Stimulated activated CD8-positive, alpha-beta memory T cell treated with anti-CD3 and anti-CD28 coated beads, Interleukin-7, amount 100 ng/mL, for 48 hours (primary cell): ENCODE measurements at regions not wholly inside any gene's neighbourhood (a gene's known extent, or its start where the extent isn't known, plus 50 kb on each side); places are given as distances from the start of the nearest gene placed in this dataset.

Experiments
- DNase-seq, 2 donors: peaks; one replicate each; pipeline ENCODE4 v3.0.0-alpha.2; 2020; ENCODE audit warnings: low read depth in 1 of 2; ENCODE audit errors: extremely low read depth in 1 of 2

GRCh38 chr10:2476218-2476811 is 591.0 kb upstream of the PFKP start:
- DNase-seq: no peak

- DNase-seq: no peak
Observed at GRCh38 chr10:2475711-2476217, 591.6 kb upstream of the PFKP start.

GRCh38 chr10:2471811-2472210 is 595.5 kb upstream of the PFKP start:
- DNase-seq: no peak

DNA sequence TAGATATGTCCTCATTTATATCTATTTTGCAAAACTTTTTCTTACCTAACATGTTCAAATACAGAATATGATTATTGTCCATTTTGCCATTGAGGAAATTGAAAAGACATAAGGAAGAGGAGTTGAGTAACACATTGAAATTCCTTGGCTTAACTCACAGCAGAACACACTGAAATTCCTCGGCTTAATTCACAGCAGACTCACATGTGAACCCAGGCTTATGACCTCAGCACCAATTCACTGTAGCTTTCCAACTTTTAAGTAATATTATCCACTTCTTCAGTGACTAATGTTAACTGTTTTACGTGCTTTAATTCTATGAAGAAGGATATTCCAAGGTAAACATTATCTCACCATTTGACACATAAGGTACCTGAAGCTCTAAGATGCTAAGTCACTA is 597.5 kb upstream of the PFKP start:
- no peak for DNase-seq

DNA sequence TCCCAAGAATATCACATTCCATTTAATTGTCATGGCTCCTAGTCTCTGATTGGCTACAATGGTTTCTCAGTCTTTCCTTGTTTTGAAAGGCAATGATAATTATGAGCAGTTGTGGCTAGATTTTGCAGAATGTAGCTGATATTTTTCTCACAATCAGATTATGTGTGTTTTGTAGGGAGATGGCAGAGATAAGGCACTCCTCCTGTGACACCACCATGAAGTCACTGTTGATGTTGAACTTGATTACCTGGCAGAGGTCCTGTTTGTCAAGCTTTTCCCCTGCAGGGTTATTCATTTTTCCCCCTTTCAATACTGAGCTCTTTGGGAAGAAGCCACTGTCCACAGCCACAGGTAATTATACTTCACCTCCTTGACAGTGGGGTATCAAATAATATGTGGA is 602.9 kb upstream of the PFKP start:
- DNase-seq: no peak

DNA sequence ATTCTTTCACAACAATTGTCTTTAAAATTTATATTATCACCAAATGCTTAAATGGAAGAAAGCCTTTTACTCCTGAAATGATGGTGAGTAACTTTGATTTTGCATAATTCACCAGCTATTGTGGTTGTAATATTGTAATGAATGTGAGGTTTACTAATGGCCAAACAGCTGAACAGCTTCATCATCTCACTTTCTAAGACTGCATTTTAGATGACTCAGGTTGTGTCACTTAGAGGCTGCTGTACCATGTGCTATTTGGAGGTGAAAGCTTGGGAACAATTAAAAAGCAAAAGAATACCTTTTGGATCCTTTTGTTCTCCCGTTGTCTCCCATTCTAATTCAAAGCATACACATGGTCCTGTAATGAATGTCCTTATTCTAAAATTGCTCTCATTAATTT is 604.0 kb upstream of the PFKP start:
- DNase-seq: no peak

GRCh38 chr10:2462581-2462980 is 604.8 kb upstream of the PFKP start:
- no peak for DNase-seq

DNA sequence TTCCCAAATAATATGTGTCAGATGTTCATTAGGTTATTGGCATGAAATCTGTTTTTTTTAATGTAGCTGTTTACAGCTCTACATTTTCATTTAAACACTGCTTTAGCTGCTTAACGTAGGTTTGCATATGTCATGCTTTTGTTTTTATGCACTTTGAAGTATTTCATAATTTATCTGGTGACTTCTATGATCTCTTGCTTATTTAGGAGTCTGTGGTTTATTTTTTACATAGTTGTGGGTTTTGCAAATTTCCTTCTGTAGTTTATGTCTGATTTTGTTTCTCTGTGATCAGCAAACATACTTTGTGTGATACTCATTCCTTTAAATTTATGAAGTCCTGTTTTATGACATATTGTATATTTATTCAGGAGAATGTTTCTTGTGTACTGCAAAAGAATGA is 606.5 kb upstream of the PFKP start:
- DNase-seq: no peak

DNA sequence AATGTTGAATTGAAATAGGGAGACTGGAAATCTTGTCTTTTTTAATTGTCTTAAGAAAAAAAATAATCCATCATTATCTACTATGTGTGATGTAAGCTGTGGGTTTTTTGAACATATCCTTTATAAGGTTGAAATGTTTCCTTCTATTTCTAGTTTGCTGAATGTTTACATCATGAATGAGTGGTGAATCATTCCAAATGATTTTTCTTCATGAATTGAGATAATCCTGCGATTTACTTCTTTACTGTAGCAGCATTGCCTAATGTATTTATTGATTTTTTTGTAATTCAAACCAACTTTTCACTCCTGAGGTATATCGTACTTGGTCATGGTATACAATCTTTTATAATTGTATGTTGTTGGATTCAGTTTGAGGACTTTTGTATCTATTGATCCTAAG is 607.6 kb upstream of the PFKP start:
- no peak for DNase-seq

- DNase-seq: no peak
Observed at GRCh38 chr10:2456834-2457233, 610.5 kb upstream of the PFKP start.

DNA sequence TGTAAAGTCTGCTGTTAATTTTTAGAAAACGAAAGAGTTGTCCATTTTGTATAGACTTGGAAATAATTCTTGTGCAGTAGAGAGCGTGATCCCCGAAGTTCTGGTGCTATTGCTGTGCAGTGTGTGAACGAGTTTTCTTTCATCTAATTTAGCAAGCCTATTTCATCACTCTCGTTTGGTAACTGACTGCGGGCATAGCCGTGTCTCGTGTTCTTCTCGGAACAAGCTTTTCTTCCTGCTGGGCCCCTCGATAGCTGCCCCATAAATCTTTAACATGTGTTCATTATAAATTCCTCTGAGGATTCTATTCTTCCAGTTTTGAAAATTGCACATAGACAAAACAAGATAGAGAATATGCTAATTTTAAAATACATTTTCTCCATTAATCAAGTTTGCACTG is 622.0 kb upstream of the PFKP start:
- DNase-seq: no peak

GRCh38 chr10:2439983-2440382 is 627.4 kb upstream of the PFKP start:
- DNase-seq: no peak

GRCh38 chr10:2439000-2439399 is 628.3 kb upstream of the PFKP start:
- no peak for DNase-seq

- DNase-seq: no peak
Observed at GRCh38 chr10:2438248-2438939, 629.0 kb upstream of the PFKP start.

- no peak for DNase-seq
Observed at GRCh38 chr10:2436933-2437332, 630.4 kb upstream of the PFKP start.

- DNase-seq: no peak
Observed at GRCh38 chr10:2431961-2432360, 635.4 kb upstream of the PFKP start.

- no peak for DNase-seq
Observed at GRCh38 chr10:2427412-2427811, 639.9 kb upstream of the PFKP start.

GRCh38 chr10:2425320-2425719 is 642.0 kb upstream of the PFKP start:
- no peak for DNase-seq

DNA sequence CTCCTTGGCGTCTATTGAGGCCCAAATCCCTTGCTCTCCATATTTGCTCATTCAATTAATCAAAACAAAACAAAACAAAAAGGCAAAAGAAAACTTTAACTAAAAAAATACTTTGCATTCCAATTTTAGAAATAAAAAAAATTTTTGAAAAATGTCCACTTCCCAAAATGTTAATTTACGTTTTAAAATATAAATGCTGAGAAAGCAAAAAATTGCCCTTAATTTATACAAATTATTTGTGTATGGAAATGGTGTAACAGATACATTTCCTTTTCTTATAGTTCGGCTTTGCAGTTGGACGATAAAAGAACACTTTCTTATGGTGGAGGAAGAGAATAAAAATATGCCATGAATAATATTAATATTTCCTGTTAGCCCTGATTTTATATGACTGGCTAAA is 652.8 kb upstream of the PFKP start:
- no peak for DNase-seq

DNA sequence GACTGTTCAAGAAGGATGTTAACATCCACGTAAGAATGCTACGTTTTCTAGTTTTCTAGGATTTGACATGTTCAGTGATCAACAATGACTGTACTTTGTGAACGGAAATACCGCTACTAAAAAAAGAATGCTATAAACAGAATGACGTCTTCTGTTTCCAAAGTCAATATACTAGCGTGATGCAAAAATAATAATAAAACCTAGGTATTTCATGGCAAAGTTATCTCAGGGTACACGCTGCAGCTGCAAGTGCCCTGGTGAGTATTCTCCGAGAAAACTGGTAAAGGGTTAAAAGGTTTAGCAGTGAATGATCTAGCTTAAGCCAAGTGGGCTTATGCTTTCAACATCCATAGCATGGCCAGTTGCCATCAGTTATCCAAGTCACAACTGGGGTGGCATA is 653.3 kb upstream of the PFKP start:
- no peak for DNase-seq

DNA sequence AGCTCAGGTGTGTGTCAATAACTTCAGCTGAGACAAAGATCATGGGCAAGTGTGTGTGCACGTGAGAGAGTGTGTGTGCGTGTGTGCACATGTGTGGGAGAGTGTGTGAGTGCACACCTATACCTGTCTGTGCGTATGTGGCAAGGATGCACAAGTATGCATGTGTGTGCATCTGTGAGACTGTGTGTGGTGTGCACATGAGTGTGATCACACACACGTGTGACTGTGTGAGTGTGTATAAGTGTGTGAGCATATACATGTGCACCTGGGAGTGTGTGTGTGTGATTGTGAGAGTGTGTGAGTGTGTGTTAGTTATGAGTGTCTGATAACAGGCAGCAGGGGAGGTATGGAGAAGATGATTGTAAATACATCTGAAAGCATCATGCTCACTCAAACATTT is 657.3 kb upstream of the PFKP start:
- no peak for DNase-seq

DNA sequence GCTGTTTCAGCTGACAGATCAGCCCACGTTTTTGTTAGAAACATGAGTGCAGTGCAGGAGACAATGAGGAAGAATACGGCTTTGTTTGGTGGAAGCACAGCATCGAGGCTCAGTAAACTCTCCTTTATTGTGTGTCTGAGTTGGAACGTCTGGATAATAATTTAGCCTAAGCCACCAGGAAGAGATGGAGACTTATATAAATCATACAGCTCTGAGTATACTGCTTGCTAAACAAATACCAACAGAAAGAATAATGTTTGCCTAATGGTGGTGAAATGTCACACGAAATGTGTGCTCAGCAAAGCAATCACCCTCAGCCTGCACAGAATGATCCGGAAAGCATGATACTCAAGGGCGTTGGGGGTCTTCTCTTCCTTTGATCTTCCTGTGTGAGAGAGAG is 664.1 kb upstream of the ADARB2 start:
- no peak for DNase-seq

- no peak for DNase-seq
Observed at GRCh38 chr10:2399482-2399881, 662.2 kb upstream of the ADARB2 start.
